ENCODE measurements at regions not wholly inside any gene's neighbourhood (a gene's known extent, or its start where the extent isn't known, plus 50 kb on each side); places are given as distances from the start of the nearest gene placed in this dataset.

DNA sequence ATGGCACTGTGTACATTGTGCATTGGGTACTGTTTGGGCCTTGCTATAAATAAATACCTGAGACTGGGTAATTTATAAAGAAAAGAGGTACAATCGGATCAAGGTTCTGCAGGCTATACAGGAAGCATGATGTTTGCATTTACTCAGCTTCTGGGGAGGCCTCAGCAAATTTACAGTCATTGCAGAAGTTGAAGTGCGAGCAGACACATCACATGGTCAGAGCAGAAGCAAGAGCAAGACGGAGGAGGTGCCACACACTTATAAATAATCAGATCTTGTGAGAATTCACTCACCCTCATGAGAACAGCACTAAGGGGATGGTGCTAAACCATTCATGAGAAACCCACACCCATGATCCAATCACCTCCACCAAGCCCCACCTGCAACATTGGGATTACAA lies 505.0 kb downstream of the ARAP2 start:
- no peak for TF ChIP-seq EGR1 (IDR thresholded peaks at IDR 0.05)
- TF ChIP-seq EP300 (IDR thresholded peaks at IDR 0.05; ENCODE audit: borderline replicate concordance): no peak
- no peak for TF ChIP-seq YY1 (IDR thresholded peaks at IDR 0.05; ENCODE audit: low read depth)
- TF ChIP-seq, protein P1, sequence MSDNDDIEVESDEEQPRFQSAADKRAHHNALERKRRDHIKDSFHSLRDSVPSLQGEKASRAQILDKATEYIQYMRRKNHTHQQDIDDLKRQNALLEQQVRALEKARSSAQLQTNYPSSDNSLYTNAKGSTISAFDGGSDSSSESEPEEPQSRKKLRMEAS (IDR thresholded peaks at IDR 0.05): no peak
- TF ChIP-seq, protein P2, sequence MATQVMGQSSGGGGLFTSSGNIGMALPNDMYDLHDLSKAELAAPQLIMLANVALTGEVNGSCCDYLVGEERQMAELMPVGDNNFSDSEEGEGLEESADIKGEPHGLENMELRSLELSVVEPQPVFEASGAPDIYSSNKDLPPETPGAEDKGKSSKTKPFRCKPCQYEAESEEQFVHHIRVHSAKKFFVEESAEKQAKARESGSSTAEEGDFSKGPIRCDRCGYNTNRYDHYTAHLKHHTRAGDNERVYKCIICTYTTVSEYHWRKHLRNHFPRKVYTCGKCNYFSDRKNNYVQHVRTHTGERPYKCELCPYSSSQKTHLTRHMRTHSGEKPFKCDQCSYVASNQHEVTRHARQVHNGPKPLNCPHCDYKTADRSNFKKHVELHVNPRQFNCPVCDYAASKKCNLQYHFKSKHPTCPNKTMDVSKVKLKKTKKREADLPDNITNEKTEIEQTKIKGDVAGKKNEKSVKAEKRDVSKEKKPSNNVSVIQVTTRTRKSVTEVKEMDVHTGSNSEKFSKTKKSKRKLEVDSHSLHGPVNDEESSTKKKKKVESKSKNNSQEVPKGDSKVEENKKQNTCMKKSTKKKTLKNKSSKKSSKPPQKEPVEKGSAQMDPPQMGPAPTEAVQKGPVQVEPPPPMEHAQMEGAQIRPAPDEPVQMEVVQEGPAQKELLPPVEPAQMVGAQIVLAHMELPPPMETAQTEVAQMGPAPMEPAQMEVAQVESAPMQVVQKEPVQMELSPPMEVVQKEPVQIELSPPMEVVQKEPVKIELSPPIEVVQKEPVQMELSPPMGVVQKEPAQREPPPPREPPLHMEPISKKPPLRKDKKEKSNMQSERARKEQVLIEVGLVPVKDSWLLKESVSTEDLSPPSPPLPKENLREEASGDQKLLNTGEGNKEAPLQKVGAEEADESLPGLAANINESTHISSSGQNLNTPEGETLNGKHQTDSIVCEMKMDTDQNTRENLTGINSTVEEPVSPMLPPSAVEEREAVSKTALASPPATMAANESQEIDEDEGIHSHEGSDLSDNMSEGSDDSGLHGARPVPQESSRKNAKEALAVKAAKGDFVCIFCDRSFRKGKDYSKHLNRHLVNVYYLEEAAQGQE (IDR thresholded peaks at IDR 0.05; ENCODE audit: low read depth): no peak
- TF ChIP-seq TEAD4 (IDR thresholded peaks at IDR 0.05): no peak
- TF ChIP-seq CREB1 (IDR thresholded peaks at IDR 0.05; ENCODE audit: low read depth): no peak
